HG03103 (cell line): ENCODE measurements at regions not wholly inside any gene's neighbourhood (a gene's known extent, or its start where the extent isn't known, plus 50 kb on each side); places are given as distances from the start of the nearest gene placed in this dataset.

ENCODE experiments used
- ATAC-seq: cut with Tn5 transposase; IDR thresholded peaks from one replicate; pipeline ENCODE4 v1.9.1; 2021; ENCODE audit warnings: low read depth; ENCODE audit not compliant: unreplicated experiment

GRCh38 chr4:26131711-26132110, 189.1 kb upstream of the RBPJ start:
- ATAC-seq: no peak

GRCh38 chr4:26132858-26133257, 188.0 kb upstream of the RBPJ start:
- no peak for ATAC-seq

DNA sequence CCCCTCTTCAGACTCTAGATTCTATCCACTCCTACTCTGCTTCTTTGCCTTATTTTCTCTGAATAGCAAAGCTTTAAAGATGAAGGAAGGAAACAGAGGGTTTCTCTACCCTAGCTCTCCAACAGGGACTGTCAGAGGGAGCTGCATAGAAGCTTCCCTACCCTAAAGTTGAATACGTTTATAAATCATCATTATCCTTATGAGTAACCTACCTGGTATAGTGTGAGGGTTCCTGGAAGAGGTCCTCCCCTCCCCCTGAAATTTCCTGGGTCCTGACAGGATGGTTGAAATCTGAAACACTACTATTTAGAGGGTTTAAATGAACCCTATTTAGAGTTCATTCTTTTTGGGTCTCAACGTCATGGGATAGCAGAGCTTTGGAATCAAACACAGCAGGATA, 187.0 kb upstream of the RBPJ start:
- ATAC-seq: no peak

GRCh38 chr4:26135331-26135730, 185.5 kb upstream of the RBPJ start:
- ATAC-seq: no peak

DNA sequence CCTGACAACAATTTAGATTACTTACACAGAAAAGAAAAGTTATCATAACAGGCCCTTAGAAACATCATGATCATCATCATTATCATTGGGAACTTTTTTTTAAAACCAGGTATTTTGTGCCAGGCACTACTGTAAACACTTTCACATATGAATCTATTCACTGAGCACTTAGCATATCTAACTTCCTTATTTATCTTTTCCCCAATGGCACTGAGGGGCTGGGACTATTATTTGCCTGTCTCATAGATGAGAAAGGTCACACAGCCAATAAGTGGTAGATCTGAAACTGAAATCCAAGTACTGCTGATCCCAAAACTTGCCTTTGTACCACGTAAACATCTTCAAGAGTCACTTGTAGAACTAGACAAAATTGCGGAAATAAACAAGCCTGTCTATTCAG, 184.2 kb upstream of the RBPJ start:
- ATAC-seq: no peak

DNA sequence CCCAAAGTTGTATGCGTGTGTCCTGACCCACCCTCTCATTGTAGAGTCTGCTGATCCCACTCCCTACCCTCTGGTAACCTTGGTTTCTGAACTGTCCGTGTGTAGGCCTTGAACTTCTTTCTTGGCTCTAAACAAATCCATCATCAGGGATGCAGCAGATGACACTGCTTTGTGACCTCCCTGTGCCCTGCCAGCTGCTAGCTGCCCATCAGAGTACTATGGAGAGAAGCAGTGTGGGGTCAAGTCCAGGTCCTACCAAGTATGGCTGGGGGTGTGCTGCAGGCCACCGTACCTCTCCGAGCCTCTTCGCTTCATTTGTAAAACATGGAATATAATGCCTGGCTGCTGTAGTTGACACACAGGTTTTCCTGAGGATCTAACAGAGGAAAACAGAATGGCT, 183.5 kb upstream of the RBPJ start:
- ATAC-seq: no peak

- ATAC-seq: no peak
Measured at GRCh38 chr4:26139310-26139924, 181.4 kb upstream of the RBPJ start.

GRCh38 chr4:26140150-26140898, 180.5 kb upstream of the RBPJ start:
- ATAC-seq: no peak

DNA sequence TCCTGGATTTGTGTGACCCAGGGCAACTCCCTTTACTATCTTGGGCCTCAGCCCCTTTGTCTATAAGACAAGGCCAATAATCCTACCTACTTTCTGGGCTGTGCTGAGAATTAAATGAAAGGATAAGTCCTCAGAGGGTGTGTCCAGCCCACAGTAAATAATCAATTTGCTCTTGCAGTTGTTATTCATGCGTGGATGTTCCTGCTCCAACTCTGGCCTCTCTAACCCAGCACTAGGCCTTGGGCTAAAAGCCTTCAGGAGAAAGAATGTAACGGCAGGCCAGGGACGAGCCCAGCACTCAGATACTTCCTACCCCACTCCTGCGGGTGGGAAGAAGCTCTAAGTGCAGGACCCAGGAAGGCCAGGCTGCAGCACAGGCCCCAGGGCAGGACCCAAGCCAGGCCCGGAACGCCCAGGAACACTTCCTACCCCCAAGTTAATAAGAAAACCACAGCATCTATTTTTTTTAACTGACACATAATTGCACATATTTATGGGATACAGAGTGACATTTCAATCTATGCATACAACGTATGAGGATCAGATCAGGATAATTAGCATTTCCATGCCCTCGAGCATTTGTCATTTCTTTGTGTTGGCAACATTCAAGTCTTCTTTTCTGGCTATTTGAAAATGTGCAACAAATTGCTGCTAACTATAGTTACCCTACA, 179.6 kb upstream of the RBPJ start:
- no peak for ATAC-seq

DNA sequence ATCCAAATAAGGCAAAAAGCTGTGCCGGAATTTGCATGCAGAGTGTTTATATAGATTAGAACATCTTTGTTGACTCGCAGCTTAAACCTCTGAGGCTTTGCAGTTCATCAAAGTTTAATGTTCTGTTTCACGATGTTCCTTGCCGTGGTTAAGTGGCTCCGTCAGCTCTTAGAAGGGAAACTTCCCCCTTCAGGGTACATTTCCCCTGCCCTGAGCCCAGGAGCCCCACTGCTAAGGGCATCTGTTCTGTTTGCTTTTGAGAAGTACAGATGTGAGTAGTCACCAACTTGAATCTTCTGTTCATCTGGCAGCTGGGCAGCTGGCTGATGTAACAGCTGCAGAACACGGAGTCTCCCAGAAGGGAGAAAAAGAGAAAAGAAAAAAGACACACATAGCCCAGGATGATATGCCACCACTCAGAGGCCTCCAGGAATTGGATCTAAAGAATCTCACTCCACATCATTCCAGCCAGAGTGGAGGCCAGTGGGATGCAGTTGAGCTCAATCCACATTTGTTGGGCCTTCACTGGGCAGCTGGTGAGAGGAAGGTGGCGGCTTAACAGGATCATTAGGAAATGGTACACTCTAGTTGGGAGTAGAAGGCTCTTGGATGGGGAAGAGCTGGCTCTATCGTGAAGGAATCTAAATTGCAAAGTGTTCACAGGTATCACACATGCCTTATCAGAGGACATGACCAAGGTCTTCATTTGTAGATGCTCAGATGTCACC, 178.7 kb upstream of the RBPJ start:
- ATAC-seq: peak; percentile 57

GRCh38 chr4:26144526-26145155, 176.2 kb upstream of the RBPJ start:
- no peak for ATAC-seq

DNA sequence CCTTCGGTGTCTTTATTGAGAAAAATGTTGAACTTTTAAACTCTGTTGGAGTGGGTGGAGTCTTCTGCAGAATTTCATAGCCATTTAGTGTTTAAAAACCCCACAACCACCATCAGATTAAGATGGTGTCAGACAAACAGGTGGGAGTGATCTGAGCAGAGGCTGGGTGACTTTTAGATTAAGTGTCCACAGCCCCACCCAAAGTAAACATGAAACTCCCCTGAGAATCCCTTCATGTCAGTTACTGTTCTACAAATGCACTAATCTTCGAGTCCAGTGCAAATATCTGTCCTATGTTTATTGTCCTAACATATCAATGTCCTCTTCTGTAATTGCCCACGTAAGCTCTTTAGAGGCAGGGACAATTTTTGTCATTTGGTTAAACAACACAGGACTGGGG, 175.6 kb upstream of the RBPJ start:
- ATAC-seq: no peak

GRCh38 chr4:26148927-26149326, 171.9 kb upstream of the RBPJ start:
- ATAC-seq: no peak

GRCh38 chr4:26150948-26151347, 169.9 kb upstream of the RBPJ start:
- ATAC-seq: no peak

- ATAC-seq: no peak
Measured at GRCh38 chr4:26151615-26152014, 169.2 kb upstream of the RBPJ start.

GRCh38 chr4:26152056-26152455, 168.8 kb upstream of the RBPJ start:
- ATAC-seq: no peak

DNA sequence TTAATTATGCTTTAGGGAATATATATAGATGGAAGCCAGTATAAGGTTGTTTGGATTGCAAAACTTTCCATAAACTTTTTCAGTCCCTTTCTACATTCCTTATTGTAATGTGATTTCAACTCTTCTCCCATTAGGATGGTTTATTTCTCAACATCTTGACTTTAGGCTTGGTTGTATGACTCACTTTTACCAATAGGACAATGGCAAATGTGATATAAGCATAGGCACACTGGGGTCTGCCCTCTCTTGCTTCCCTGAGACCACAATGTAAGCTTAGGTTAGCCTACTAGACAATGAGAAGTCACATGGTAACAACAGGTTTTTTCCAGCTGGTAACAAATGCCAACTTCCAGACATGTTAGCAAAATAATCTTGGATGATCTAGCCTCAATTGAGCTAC, 163.3 kb upstream of the RBPJ start:
- ATAC-seq: no peak

DNA sequence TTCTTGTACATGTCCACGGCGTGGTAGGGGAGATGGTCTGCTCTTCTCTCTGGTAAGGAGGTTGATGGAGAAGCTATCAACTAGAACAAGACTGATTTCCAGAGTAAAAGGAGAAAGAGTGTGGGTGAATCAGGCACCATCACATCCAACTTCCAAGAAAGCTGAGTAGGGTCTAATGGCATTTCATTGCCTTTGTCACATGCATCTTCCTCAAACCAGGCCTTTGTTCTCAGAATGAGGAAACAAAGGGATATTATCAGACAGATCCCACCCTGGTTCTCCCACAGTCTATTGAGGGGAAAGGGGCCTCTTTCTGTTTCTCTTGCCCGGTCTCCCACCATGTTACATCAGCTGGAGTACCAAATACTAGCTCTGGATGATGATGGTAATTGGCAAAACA, 160.2 kb upstream of the RBPJ start:
- no peak for ATAC-seq

- no peak for ATAC-seq
Measured at GRCh38 chr4:26161030-26161824, 159.6 kb upstream of the RBPJ start.

DNA sequence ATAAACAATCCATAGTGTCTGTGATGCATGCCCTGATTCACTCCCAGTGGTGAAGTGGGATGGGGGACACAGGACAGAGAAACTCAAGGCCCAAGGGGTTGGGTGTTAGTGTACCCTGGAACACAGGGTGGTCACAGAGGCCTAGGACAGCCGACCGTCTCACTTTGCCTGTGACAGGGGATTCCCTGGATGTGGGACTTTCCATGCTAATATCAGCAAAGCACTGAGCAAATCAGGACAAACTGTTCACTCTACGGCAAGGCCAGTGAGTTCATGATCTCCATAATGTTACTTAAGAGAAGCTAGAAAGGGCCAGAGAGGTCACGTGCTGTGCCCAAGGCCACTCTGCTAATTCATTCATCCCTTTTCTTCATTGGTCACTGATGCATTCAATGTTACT, 158.7 kb upstream of the RBPJ start:
- no peak for ATAC-seq
